GM18511 (cell line): ENCODE measurements at regions not wholly inside any gene's neighbourhood (a gene's known extent, or its start where the extent isn't known, plus 50 kb on each side); places are given as distances from the start of the nearest gene placed in this dataset.
"Not testable (repeated sequence)": the region's sequence is repeated elsewhere in the genome, so short reads cannot be mapped to it uniquely, and the experiment has no call there.

Source experiments
- ATAC-seq: cut with Tn5 transposase; IDR thresholded peaks from one replicate; pipeline ENCODE4 v1.9.1; 2021; ENCODE audit warnings: mild to moderate bottlenecking, moderate library complexity; ENCODE audit not compliant: unreplicated experiment

GRCh38 chr13:56735537-56735942 is 405.2 kb upstream of the PRR20A start:
- no peak for ATAC-seq

GRCh38 chr13:56736966-56737365 is 403.8 kb upstream of the PRR20A start:
- ATAC-seq = no peak

GRCh38 chr13:56752636-56753035 is 388.1 kb upstream of the PRR20A start:
- no peak for ATAC-seq

GRCh38 chr13:56755181-56755935 is 385.4 kb upstream of the PRR20A start:
- ATAC-seq = no peak

- ATAC-seq = not testable (repeated sequence)
Measured at GRCh38 chr13:56763333-56763732, 377.4 kb upstream of the PRR20A start.

GRCh38 chr13:56773148-56773547 is 367.6 kb upstream of the PRR20A start:
- no peak for ATAC-seq

GRCh38 chr13:56789527-56789926 is 351.2 kb upstream of the PRR20A start:
- ATAC-seq = no peak

- ATAC-seq = no peak
Measured at GRCh38 chr13:56837161-56837560, 303.6 kb upstream of the PRR20A start.

GRCh38 chr13:56850852-56851251 is 289.9 kb upstream of the PRR20A start:
- ATAC-seq = no peak

- ATAC-seq = no peak
Measured at GRCh38 chr13:56861476-56861875, 279.2 kb upstream of the PRR20A start.

GRCh38 chr13:56864451-56864850 is 276.3 kb upstream of the PRR20A start:
- ATAC-seq = no peak

GRCh38 chr13:56865416-56865815 is 275.3 kb upstream of the PRR20A start:
- ATAC-seq = no peak

- no peak for ATAC-seq
Measured at GRCh38 chr13:56869671-56870070, 271.0 kb upstream of the PRR20A start.

GRCh38 chr13:56886398-56886797 is 254.3 kb upstream of the PRR20A start:
- ATAC-seq = no peak

GRCh38 chr13:56888455-56888854 is 252.3 kb upstream of the PRR20A start:
- ATAC-seq = no peak

GRCh38 chr13:56893843-56894242 is 246.9 kb upstream of the PRR20A start:
- no peak for ATAC-seq

- ATAC-seq = no peak
Measured at GRCh38 chr13:56900549-56901279, 240.0 kb upstream of the PRR20A start.

GRCh38 chr13:56902276-56902675 is 238.4 kb upstream of the PRR20A start:
- ATAC-seq = no peak

GRCh38 chr13:56903710-56904282 is 236.9 kb upstream of the PRR20A start:
- no peak for ATAC-seq

GRCh38 chr13:56906909-56907308 is 233.8 kb upstream of the PRR20A start:
- ATAC-seq = no peak

GRCh38 chr13:56907766-56908165 is 233.0 kb upstream of the PRR20A start:
- no peak for ATAC-seq
